ENCODE measurements at regions not wholly inside any gene's neighbourhood (a gene's known extent, or its start where the extent isn't known, plus 50 kb on each side); places are given as distances from the start of the nearest gene placed in this dataset.

DNA sequence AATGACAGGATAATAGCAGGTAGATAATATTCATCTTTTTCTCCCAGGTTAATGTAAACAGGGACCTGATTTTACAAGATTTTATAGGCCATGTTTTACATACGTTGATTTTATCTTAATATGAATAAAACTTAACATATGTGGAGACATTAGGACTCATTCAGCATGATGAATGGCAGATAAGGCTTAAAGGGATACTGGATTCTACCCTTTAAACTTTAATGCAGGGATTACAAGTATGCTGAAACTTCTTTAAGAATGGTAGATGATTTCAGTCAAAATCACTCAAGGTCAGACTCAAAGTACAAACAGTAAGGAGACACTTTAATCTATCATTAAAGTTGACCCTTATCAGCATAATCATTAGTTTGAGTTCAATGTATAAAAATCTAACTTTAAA lies 274.5 kb upstream of the IZUMO3 start:
- TF ChIP-seq SP1 (IDR thresholded peaks at IDR 0.05) (no peak), L3MBTL2 (conservative IDR thresholded peaks at IDR 0.05) (no peak), BHLHE40 (IDR thresholded peaks at IDR 0.05; ENCODE audit: borderline replicate concordance) (no peak), NFRKB (IDR thresholded peaks at IDR 0.05) (no peak), FOXM1 (IDR thresholded peaks at IDR 0.05; ENCODE audit: borderline replicate concordance) (no peak), ELF4 (IDR thresholded peaks at IDR 0.05) (no peak), ARNT (IDR thresholded peaks at IDR 0.05) (no peak)

Measured in HEK293T (cell line).